AG08396 (cell line): ENCODE measurements at regions not wholly inside any gene's neighbourhood (a gene's known extent, or its start where the extent isn't known, plus 50 kb on each side); places are given as distances from the start of the nearest gene placed in this dataset.

Source experiments
- DNase-seq: peaks from one replicate; pipeline ENCODE4 v3.0.0; 2012; ENCODE audit warnings: low spot score, mixed read lengths

DNA sequence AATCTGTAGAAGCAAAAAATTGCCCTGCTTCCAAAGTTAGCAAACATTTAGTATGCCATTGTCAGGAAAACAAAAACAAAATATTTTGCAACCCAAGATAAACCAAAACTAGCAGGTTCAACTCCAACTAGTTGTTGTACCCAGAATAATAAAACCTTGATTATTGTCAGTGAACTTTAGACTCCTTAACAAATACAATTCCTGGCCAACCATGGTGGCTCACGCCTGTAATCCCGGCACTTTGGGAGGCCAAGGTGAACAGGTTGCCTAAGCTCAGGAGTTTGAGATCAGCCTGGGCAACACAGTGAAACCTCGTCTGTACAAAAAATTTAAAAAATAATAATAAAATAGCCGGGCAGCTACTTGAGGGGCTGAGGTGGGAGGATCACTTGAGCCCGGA lies 53.6 kb upstream of the EPCAM start:
- no peak for DNase-seq

DNA sequence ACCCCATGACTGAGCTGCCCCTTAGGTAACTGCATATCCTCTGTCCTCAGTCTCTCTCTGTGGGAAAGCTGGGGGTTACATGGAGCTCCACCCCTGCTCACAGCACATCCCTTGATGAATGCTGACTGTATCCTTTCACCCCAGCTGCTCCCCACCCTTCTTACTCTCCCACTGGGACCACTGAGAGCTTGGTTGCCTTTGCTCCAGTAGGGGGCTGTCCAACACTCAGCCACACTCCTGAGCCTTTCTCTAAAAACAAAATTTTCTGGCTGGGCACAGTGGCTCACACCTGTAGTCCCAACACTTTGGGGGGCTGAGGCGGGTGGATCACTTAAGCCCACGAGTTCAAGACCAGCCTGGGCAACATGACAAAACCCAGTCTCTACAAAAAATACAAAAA lies 55.4 kb upstream of the EPCAM start:
- DNase-seq, result no peak

DNA sequence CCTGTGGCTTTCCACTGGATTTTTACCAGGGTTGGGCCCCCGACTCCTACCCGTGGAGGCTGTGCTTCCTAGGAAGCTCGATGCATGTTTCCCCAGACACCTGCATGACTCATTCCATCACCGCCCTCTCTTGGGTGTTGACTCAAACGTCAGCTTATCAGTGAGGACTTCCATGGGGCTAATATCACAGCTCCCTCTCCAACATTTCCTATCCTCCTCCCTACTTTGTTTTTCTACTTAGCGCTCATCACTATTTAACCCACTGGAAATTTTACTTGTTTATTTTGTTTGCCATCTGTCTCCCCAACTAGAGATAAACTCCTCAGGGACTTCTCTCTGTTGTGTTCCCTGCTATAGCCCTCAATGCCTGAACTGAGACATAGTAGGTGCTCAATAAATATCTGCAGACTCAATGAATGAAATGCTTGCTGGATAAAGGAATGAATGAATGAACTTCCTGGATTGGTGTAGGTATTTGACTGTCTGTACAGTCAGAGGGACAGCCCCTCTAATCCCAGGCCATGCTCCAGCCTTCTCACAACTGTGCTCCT lies 55.9 kb upstream of the EPCAM start:
- no peak for DNase-seq

DNA sequence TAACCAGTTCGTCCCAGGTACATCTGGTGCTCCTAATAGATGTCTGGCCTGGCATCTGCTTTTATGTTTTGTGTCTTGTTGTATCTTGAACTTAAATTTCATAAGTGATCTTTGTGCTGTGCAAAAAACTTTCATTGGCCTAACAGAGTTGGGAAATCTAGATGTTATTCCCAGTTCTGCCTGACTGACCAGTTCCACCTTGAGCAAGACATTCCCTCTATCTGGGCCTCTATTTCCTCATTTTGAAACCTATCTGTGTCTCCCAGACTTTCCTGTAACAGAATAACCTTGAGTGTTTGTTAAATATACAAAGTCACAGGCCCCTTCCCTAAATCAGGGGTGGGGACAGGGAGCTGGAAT lies 56.6 kb upstream of the EPCAM start:
- no peak for DNase-seq

DNA sequence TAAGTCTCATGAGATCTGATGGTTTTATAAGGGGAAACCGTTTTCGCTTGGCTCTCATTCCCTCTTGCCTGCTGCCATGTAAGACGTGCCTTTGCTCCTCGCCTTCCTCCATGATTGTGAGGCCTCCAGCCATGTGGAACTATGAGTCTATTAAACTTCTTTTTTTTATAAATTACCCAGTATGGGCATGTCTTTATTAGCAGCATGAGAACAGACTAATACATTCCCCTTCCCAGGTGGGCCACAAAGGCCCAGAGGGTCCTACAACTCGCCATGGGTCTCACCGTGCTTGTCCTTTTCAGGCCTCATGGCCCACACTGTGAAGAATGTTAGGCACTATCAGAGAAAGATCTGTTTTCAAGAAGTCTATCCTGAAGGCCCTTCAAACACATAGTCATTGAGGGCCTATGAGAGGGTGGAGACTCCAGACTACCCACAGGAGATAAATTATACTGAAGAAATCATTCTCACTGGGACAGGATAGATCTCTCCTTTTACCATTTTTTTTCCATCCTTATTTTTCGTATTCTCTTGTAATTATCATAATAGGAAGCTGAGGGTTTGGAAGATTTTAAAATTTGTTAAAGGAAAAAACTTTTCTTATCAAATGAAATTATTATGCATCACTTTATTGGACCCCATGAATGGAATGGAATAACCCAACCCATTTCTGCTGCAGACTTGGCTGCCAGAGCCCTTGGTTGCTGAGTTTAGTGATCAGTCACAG lies 57.2 kb upstream of the EPCAM start:
- DNase-seq, result no peak

DNA sequence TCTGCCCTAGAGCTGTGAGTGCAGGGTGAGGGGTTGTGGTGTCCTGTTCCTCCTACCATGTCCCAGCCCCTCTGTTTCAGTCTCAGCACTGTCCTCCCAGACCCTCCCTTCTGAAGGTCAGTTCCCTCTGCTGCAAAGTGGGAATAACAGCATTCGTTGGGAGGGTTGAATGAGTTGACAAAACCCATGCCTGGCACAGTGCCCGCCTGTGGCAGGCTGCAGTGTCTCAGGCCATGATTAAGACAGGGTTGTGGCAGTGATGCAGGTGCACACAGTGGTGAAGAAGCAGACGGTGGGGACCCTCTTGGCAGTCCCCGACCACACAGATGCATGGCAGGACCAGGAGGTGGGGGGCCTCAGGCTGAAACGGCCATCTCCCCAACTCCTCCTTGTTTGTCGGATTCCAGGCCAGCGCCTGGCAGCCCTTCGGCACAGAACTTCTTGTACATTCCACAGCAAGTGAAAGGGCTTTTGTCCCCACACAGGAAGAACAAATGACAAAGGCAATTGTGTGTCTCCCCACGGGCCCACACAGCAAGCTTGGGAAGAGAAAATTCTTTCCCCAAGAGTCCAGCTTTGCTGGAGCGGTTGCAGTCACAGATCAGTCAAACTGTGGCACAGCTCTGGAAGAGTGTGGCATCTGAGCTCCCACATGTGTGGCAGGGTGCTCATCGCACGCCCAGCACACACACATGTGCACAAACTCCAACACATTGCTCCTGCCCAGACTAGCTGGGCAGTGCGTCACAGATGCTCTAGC lies 58.1 kb upstream of the EPCAM start:
- no peak for DNase-seq

DNA sequence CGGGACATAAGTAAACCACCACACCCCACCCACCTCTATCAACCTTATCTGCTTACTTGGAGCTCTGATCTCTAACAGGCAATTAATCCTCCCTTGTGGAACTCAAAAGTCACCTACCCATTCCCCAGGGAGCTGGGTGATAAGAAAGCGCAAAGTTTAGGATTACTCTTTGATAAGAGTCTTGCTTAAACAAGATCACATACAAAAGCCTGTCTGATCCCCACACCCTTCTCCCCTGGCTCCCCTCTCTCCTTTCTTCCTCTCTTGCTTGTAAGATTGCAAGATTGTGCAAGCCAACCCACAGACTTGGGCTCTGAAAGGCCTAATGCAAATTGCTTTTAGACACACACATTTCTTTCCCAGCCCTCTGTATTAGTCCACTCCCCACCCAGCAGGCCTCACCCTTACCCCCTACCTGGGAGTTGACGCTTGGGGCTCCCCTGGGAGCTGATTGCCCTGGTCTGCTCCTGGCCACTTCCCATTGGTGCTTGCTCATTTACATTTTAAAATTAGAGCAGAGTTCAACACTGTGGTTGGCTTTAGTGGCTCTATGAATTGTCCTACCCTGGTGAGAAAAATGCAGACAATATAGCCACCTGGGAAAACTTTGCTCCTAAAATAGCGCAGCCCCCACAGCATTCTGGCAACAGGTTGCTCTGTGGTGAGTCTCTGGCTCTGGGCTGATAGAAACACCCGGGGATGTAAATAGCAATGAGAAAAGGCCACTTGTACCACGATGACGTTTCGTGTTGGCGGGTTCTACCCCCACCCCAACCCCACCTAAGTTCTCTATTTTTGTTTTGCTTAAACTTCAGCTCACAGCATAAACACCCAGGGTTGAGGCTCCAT lies 58.9 kb upstream of the EPCAM start:
- DNase-seq, result no peak

DNA sequence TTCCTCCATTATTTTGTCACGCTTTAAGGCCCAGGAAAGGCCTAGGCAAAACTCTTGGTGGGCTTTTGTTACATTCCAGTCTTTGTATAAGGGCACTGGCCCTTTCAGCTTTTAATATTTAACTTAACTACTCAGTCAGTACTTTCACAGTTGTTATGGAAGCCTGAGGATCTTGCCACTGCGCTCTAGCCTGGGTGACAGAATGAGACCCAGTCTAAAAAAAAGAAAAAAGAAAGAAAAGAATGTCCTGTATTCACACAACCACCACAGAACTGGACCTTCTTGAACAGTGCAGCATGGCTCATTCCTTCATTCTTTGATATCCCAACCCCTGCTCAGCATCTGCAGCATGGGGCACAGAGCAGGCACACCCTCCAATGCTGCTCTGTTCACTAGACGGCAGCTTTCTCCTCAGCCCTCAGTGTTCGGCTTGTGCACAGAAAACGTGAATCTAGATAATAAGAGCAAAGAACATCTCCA lies 59.6 kb upstream of the EPCAM start:
- DNase-seq, result no peak

DNA sequence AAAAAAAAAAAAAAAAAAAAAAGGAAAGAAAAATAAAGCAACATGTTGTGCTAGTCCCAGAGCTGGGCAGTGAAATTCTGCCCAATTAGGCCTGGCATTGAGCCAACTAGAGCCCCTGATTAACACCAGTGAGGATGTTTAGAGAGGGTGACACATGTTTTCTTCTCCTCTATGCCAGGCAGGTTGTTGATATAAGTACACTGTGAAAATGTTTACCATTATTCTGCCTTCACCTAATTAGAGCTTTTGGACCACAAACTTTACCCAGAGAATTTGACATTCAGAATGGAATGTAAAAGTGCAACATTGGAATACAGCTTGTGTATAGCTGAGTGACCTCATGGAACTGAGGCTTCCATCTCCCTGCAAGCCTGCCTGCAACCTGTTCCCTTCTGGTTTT lies 62.0 kb upstream of the EPCAM start:
- peak; percentile 60 for DNase-seq

DNA sequence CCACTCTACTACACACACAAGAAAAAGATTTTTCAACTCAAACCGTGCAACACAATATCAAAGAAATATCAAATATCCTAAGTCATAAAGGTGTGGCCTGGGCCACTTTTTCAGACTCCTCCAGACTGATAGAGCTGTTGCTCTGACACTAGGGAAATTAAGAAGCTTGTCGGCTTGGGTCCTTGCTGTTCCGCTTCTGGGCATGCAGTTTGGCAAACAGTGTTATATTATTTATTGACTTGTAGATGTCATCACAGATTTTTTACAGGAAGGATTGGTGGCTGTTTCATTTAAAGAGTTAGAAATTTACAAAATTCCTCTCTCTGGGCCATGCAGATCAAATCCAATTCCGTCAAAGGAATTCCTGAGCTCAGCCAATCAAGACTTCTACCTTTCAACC lies 64.5 kb upstream of the EPCAM start:
- no peak for DNase-seq

DNA sequence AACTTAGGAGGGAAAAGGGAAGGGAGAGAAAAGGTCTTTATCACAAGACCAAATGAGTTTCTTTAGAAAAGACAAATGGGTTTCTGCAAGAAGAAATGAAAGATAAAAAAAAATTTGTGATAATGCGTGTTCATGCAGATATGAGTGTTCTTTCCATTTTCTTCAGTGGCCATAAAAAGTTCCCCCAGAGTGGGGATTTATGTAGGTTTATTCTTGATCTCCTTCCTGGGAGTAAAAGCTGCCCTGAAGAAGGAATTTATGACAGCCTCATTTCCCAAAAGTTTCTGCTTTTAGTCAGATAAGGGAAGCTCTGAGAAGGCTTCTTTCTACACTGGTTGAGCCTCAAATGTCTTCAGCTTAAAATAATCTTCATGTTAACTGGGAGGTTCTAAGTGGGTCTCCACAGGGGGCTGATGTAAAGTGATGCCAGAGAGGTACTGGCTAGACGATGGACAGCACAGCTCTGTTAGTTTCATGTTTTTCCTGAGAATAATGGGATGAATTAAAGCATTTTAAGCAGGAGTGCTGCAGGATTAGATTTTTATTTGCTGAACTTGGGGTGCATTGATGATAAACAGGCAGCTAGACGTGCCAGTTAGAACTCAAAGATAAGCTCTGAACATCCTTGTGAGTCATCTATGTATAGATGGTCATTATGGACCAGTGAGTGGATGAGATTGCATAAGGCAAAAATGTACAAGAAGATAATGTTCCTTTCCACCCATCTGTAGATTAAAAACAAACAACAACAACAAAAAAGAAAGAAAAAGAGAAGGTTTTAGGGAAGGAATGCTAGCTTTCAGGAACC lies 65.6 kb upstream of the EPCAM start:
- no peak for DNase-seq

DNA sequence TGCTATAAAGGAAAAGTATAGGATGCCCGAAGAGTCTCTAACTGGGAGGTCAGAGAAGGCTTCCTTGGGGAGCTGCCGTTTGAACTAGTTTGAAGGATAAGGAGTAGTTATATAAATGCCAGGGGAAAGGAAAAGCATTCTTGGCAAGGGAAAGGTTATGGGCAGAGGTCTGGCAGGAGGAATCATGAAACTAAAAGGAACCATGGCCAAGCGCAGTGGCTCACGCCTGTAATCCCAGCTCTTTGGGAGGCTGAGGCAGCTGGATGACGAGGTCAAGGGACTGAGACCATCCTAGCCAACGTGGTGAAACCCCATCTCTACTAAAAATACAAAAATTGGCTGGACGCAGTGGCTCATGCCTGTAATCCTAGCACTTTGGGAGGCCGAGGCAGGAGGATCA lies 66.8 kb upstream of the EPCAM start:
- no peak for DNase-seq

DNA sequence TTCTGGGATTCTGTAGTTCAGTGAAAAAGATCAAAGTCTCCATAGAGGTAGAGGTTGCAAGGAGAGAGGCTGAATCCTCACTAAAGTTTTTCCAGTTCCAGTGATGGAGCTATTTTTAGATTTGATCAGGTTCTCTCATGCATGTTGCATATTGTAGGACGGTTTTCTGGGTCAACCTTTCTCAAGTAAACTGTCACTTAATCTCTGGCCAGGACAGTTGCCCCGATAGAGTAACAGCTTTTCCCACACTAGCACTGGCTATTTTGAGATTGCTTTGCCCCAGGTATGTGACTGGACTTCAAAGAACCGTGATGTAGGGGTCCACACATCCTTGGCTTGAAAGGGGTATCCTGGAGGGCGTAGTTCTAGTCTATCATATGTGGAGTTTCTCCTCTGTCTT lies 67.4 kb upstream of the EPCAM start:
- no peak for DNase-seq

DNA sequence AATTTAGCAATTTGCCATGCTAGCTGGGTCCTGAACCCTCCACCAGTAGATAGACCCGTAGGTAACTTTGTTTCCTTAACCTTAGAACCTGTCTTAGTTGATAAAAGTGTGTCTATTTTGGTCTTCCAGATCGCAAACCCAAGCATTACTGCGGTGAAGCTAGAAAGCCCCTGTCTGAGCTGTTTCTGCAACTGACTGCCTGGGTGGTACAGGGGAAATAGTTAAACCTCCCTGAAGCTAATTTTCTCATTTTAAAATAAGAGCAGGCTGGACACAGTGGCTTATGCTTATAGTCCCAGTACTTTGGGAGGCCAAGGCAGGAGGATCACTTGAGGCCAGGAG lies 67.9 kb upstream of the EPCAM start:
- DNase-seq, result no peak

DNA sequence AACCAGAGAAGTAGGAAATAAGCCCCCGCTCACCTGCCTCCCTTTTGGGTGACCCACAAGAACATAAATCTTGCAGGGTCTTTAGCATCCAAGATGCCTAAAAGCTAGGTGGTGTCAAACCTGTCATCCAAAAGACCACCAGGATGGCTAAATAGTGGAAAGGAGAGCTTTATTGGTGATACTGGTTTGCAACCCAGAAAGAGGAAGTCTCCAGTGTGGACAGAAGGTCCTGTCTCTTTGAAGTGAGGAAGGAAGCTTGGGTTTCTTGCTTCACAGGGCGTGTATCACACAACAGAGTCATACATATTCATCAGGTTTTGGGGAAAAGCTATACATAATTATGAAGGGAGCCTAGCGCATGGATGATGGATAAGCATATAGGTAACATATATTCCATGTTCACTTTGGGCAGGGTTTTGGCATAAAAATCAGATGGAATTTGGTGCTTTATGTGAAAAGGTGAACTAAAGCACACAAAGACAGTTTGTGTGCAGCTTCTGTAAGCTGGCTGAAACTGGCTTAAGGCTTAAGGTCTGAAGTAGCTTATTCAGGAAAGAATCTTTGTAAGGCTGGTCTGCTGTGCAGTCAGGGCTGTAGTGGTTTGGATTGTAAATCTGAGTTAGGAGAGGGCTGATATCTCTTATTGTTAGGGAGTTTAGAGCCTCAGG lies 68.4 kb upstream of the EPCAM start:
- DNase-seq, result no peak

DNA sequence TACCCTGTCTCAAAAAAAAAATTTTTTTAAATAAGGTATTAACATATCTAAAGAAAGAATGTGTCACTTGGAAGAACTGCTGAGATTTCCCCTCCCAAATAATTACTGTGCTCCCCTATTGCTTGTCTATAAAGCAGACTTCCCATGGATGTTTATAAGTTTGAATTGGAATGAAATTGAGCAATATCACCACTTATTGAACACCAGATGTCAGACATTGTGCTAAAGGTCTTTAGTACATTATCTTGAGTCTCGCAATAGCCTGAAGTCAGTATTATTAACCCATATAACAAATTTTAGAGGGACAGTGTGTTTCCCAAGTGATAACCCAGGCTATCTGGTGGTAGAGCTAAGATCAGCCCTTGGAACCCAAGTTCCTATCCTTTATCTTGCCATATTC lies 69.0 kb upstream of the EPCAM start:
- no peak for DNase-seq

DNA sequence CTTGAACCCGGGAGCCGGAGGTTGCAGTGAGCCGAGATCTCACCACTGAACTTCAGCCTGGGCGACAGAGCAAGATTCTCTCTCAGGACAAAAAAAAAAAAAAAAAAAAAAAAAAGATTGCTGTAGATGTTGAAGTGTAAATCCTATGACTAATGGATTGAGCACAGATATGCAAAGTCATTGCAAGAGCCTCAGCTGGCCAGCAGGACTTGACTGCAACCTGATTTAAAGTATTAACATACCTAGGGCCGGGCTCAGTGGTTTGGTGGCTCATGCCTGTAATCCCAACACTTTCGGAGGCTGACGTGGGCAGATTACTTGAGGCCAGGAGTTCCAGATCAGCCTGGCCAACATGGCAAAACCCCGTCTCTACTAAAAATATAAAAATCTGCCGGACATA lies 69.6 kb upstream of the EPCAM start:
- no peak for DNase-seq

DNA sequence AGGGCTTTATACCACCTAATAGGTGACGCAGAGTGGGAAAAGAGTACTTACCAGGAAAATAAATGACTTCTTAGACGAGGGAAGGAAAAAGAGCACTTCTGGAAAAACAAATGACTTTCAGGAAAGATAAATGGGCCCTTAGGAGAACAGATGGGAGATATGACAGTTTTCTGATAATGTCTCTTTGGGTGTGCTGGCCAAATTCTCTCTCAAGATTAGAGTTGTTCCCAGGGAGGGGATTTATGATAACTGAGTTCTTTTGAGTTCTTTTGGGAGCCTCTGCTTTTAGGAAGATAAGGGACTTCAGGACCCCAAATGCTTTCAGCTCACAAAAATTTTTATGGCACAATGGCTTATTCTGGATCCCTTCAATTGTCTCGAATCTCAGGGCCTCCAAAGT lies 70.3 kb upstream of the EPCAM start:
- DNase-seq, result no peak

DNA sequence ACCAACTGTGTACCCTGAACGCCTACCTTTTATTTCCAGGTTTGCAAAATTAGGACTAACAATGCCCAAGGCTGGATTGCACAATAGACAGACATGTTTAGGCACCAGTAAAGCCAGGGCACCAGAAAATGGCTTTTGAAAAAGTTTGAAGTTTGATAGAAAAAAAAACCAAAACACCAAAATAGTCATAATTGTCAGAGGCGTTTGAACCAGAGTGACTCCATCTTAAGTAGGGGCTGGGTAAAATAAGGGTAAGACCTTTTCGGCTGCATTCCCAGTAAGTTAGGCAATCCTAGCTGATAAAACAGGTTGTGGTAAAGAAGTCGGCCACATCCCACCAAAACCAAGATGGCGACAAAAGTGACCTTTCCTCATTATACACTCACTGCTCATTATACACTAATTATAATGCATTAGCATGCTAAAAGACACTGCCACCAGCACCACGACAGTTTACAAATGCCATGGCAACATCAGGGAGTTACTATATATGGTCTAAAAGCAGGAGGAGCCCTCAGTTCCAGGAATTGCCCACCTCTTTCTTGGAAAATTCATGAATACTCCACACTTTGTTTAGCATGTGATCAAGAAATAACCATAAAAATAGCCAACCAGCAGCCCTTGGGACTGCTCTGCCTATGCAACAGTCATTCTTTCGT lies 71.2 kb upstream of the EPCAM start:
- DNase-seq, result no peak

DNA sequence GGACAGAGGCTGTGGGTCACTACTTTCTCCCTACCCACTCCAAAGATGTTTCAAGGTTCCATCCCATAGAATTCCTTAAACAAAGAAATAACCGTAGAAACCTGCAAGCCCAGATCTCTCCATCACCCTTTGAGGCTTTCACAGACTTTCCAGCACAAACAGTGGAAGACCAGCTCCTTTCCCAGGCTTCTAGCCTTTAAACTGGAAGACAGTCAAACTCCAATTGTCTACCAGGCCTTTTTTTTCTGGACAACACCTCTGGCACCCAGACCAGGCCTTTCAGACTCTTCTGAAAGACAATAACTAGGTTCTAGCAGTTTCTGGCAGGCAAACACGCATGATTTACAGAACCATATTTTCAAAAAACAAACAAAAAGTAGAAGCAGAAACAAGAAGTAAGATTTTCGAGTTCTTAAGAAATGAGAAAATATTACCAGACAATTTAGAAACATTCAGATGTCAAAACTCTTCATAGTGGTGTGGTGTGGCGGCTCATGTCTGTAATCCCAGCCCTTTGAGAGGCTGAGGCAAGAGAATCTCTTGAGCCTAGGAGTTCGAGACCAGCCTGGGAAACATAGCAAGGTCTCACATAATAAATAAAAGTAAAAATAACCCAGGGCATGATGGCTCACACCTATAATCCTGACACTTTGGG lies 73.0 kb upstream of the EPCAM start:
- no peak for DNase-seq
